GM12878 (cell line): ENCODE measurements at regions not wholly inside any gene's neighbourhood (a gene's known extent, or its start where the extent isn't known, plus 50 kb on each side); places are given as distances from the start of the nearest gene placed in this dataset.

Experiments
- ATAC-seq: fragments of 200-7000 bp; cut with Tn5 transposase; 3 replicates; pipeline ENCODE4 v1.9.1; 2020; ENCODE audit warnings: mild to moderate bottlenecking, moderate library complexity
- BruUV-seq: library from RNA; stranded (reverse); fragments of 400-500 nt; replicated peaks from 2 replicates; lab custom pipeline; 2021; lab: Mats Ljungman, UMichigan
- CTCF ChIA-PET: fragments of 300-600 bp; sonication (Branson Sonifier 250); formaldehyde crosslinking; extraction: SDS; loops from one replicate; lab custom pipeline; 2021; ENCODE audit warnings: inconsistent platforms; lab: Yijun Ruan, JAX
- POLR2A ChIA-PET: fragments of 350-600 bp; formaldehyde crosslinking; extraction: SDS; loops from one replicate; lab custom pipeline; 2021; ENCODE audit warnings: inconsistent platforms; lab: Charles Lee
- RAD21 ChIA-PET: fragments of 300-600 bp; sonication (Branson Sonifier 250); formaldehyde crosslinking; loops from one replicate; lab custom pipeline; 2023; ENCODE audit warnings: antibody characterized with exemption; ENCODE audit not compliant: unreplicated experiment; lab: Charles Lee
- SMC1A ChIA-PET: fragments of 300-600 bp; sonication (Branson Sonifier 250); formaldehyde crosslinking; loops from one replicate; lab custom pipeline; 2023; ENCODE audit not compliant: unreplicated experiment, uncharacterized antibody; lab: Charles Lee
- DNase-seq: peaks from one replicate; pipeline ENCODE4 v3.0.0-alpha.2; 2011; ENCODE audit warnings: low read depth, low spot score
- FAIRE-seq: peaks from 3 replicates; lab custom pipeline; 2011; peaks lifted over from hg19 to GRCh38; lab: Jason Lieb, UNC
- H2AFZ ChIP-seq: 2 replicates; pipeline ENCODE4 v1.6.0; 2011; ENCODE audit warnings: low read depth, low read length, control low read depth; ENCODE audit not compliant: control insufficient read depth
- H3K27ac ChIP-seq: 2 replicates; pipeline ENCODE4 v1.5.1; 2011; ENCODE audit warnings: control low read depth; ENCODE audit not compliant: control insufficient read depth, insufficient read depth
- H3K27me3 ChIP-seq, 2 experiments: replicated peaks in 1 of 2; 2 replicates each; pipeline versions ENCODE4 v1.6.0 to v1.6.1; 2011; ENCODE audit warnings: low read length in 1 of 2; ENCODE audit not compliant: control insufficient read depth in 2 of 2, insufficient read depth in 2 of 2
- H3K36me3 ChIP-seq, 2 experiments: 2 replicates each; pipeline ENCODE4 v1.5.1; 2011; ENCODE audit warnings: low read length in 1 of 2; ENCODE audit not compliant: control insufficient read depth in 2 of 2, insufficient read depth in 2 of 2
- H3K4me1 ChIP-seq: 2 replicates; pipeline ENCODE4 v1.6.1; 2011; ENCODE audit warnings: mild to moderate bottlenecking, low read length, moderate library complexity, mixed read lengths; ENCODE audit not compliant: control insufficient read depth, insufficient read depth
- H3K4me2 ChIP-seq: 2 replicates; pipeline ENCODE4 v1.6.0; 2011; ENCODE audit warnings: control low read depth; ENCODE audit not compliant: control insufficient read depth, insufficient read depth
- H3K4me3 ChIP-seq: fragments of 200-600 bp; sonication (generic); 2 replicates; pipeline ENCODE4 v1.5.1; 2016
- H3K79me2 ChIP-seq: 2 replicates; pipeline ENCODE4 v1.6.0; 2011; ENCODE audit warnings: low read length; ENCODE audit not compliant: control insufficient read depth, insufficient read depth
- H3K9ac ChIP-seq: 2 replicates; pipeline ENCODE4 v1.8.0; 2011; ENCODE audit warnings: low read length, control low read depth, mixed read lengths; ENCODE audit not compliant: control insufficient read depth, insufficient read depth
- H3K9me3 ChIP-seq: replicated peaks from 3 replicates; pipeline ENCODE4 v1.5.1; 2011; ENCODE audit warnings: mild to moderate bottlenecking, low read length; ENCODE audit not compliant: control insufficient read depth, insufficient read depth
- H4K20me1 ChIP-seq: 2 replicates; pipeline ENCODE4 v1.6.0; 2011; ENCODE audit not compliant: control insufficient read depth, insufficient read depth
- PKNOX1 ChIP-seq: fragments of 450-650 bp; IDR thresholded peaks from 2 replicates; pipeline ENCODE4 v1.6.1; 2016; ENCODE audit warnings: mild to moderate bottlenecking
- PML ChIP-seq: IDR thresholded peaks from 2 replicates; pipeline ENCODE4 v1.6.1; 2012; ENCODE audit warnings: low read length, inconsistent platforms
- POLR2A ChIP-seq: IDR thresholded peaks from 2 replicates; pipeline ENCODE4 v1.6.1; 2011; ENCODE audit warnings: low read depth, mild to moderate bottlenecking, low read length
- POLR2AphosphoS2 ChIP-seq: IDR thresholded peaks from 2 replicates; pipeline ENCODE4 v1.6.1; 2011; ENCODE audit warnings: low read depth, mild to moderate bottlenecking, low read length, improper control_type of control experiment, moderate library complexity
- RCOR1 ChIP-seq: conservative IDR thresholded peaks from 2 replicates; pipeline ENCODE4 v1.6.1; 2012; ENCODE audit warnings: low read depth, low read length, improper control_type of control experiment
- TAF1 ChIP-seq: IDR thresholded peaks from 2 replicates; pipeline ENCODE4 v1.6.1; 2011; ENCODE audit warnings: mild to moderate bottlenecking, low read depth, low read length, borderline replicate concordance
- ZBED1 ChIP-seq: IDR thresholded peaks from 2 replicates; pipeline ENCODE4 v1.6.1; 2016; ENCODE audit warnings: borderline replicate concordance
- WGBS: methylation state at CpG from one replicate; pipeline ENCODE4 v1.1.6; 2016; ENCODE audit warnings: low lambda C conversion rate; ENCODE audit not compliant: insufficient replicate concordance, insufficient coverage; ENCODE audit errors: missing lambda C conversion rate; 5-methylcytosine and 5-hydroxymethylcytosine counted together
- in situ Hi-C: fragments of 300-500 bp; cut with MboI; formaldehyde crosslinking; loops from 9 replicates; pipeline ENCODE4 v1.14.3; 2018; ENCODE audit warnings: mixed read lengths
- intact Hi-C: fragments of 100-400 bp; cut with micrococcal nuclease; formaldehyde crosslinking; loops from one replicate; pipeline ENCODE4 v1.14.2; 2022; ENCODE audit not compliant: unreplicated experiment
- TF ChIP-seq, protein P1 (sequence below): IDR thresholded peaks from 2 replicates; pipeline ENCODE4 v1.6.1; 2012; ENCODE audit warnings: mild to moderate bottlenecking, low read depth, low read length
- TF ChIP-seq, protein P2 (sequence below): fragments of 450-650 bp; IDR thresholded peaks from 2 replicates; pipeline ENCODE4 v1.6.1; 2017; ENCODE audit warnings: borderline replicate concordance

GRCh38 chr4:23577398-23577797 lies 312.4 kb downstream of the PPARGC1A start:
- ATAC-seq (no peak), DNase-seq (no peak), FAIRE-seq (no peak)
- H4K20me1 ChIP-seq = no peaks in the 10 kb centered on the region
- TF ChIP-seq POLR2A (no peak), RCOR1 (no peak), ZBED1 (no peak), POLR2AphosphoS2 (no peak), TAF1 (no peak), PML (no peak), PKNOX1 (no peak)
- TF ChIP-seq, protein P1, sequence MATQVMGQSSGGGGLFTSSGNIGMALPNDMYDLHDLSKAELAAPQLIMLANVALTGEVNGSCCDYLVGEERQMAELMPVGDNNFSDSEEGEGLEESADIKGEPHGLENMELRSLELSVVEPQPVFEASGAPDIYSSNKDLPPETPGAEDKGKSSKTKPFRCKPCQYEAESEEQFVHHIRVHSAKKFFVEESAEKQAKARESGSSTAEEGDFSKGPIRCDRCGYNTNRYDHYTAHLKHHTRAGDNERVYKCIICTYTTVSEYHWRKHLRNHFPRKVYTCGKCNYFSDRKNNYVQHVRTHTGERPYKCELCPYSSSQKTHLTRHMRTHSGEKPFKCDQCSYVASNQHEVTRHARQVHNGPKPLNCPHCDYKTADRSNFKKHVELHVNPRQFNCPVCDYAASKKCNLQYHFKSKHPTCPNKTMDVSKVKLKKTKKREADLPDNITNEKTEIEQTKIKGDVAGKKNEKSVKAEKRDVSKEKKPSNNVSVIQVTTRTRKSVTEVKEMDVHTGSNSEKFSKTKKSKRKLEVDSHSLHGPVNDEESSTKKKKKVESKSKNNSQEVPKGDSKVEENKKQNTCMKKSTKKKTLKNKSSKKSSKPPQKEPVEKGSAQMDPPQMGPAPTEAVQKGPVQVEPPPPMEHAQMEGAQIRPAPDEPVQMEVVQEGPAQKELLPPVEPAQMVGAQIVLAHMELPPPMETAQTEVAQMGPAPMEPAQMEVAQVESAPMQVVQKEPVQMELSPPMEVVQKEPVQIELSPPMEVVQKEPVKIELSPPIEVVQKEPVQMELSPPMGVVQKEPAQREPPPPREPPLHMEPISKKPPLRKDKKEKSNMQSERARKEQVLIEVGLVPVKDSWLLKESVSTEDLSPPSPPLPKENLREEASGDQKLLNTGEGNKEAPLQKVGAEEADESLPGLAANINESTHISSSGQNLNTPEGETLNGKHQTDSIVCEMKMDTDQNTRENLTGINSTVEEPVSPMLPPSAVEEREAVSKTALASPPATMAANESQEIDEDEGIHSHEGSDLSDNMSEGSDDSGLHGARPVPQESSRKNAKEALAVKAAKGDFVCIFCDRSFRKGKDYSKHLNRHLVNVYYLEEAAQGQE = no peak
- TF ChIP-seq, protein P2, sequence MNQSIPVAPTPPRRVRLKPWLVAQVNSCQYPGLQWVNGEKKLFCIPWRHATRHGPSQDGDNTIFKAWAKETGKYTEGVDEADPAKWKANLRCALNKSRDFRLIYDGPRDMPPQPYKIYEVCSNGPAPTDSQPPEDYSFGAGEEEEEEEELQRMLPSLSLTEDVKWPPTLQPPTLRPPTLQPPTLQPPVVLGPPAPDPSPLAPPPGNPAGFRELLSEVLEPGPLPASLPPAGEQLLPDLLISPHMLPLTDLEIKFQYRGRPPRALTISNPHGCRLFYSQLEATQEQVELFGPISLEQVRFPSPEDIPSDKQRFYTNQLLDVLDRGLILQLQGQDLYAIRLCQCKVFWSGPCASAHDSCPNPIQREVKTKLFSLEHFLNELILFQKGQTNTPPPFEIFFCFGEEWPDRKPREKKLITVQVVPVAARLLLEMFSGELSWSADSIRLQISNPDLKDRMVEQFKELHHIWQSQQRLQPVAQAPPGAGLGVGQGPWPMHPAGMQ = no peak
- H3K27ac ChIP-seq = no peak overlapping the region
- in situ Hi-C loops = no loop called here
- H3K4me3 ChIP-seq = no peak overlapping the region
- no peaks in the 10 kb centered on the region for H3K4me1 ChIP-seq
- H2AFZ ChIP-seq = no peak overlapping the region
- BruUV-seq = no TSS peak
- H3K9me3 ChIP-seq = no peaks in the 10 kb centered on the region
- no peaks in the 10 kb centered on the region for H3K79me2 ChIP-seq
- intact Hi-C loops = no loop called here
- ChIA-PET POLR2A (no interaction called here), CTCF (no interaction called here), SMC1A (no interaction called here), RAD21 (no interaction called here)
- 18% methylated on average over 5 of the region's 5 CpGs for WGBS
- H3K27me3 ChIP-seq = no peaks in the 10 kb centered on the region
- no peak overlapping the region for H3K9ac ChIP-seq
- H3K36me3 ChIP-seq = no peaks in the 10 kb centered on the region
- H3K4me2 ChIP-seq = no peak overlapping the region
